H9 (cell line): ENCODE measurements at regions not wholly inside any gene's neighbourhood (a gene's known extent, or its start where the extent isn't known, plus 50 kb on each side); places are given as distances from the start of the nearest gene placed in this dataset.

Experiments
- DNase-seq: peaks from one replicate; pipeline ENCODE4 v3.0.0-alpha.2; 2017
- H2AFZ ChIP-seq: one replicate; pipeline ENCODE4 v1.6.1; 2013; ENCODE audit warnings: mild to moderate bottlenecking, low read length, control low read depth, moderate library complexity
- H2AK5ac ChIP-seq: 2 replicates; pipeline ENCODE4 v1.6.1; 2013; ENCODE audit warnings: low read length, control low read depth, mixed read lengths; ENCODE audit not compliant: insufficient read length
- H2BK120ac ChIP-seq: one replicate; pipeline ENCODE4 v1.6.1; 2013; ENCODE audit warnings: low read depth, mild to moderate bottlenecking, low read length, control low read depth, inconsistent platforms; ENCODE audit not compliant: poor library complexity, severe bottlenecking
- H2BK12ac ChIP-seq: 2 replicates; pipeline ENCODE4 v1.6.1; 2013; ENCODE audit warnings: low read length, control low read depth, mixed read lengths, low read depth; ENCODE audit not compliant: insufficient read length
- H2BK15ac ChIP-seq: 2 replicates; pipeline ENCODE4 v1.6.1; 2013; ENCODE audit warnings: low read depth, low read length, control low read depth
- H2BK20ac ChIP-seq: one replicate; pipeline ENCODE4 v1.6.1; 2013; ENCODE audit warnings: low read depth, mild to moderate bottlenecking, low read length, control low read depth, inconsistent platforms; ENCODE audit not compliant: poor library complexity, severe bottlenecking
- H2BK5ac ChIP-seq: 2 replicates; pipeline ENCODE4 v1.6.1; 2013; ENCODE audit warnings: low read length, control low read depth, mixed read lengths; ENCODE audit not compliant: insufficient read length
- H3K14ac ChIP-seq: 2 replicates; pipeline ENCODE4 v1.6.1; 2013; ENCODE audit warnings: low read length, control low read depth; ENCODE audit not compliant: insufficient read depth
- H3K18ac ChIP-seq: 2 replicates; pipeline ENCODE4 v1.6.1; 2013; ENCODE audit warnings: low read depth, mild to moderate bottlenecking, mixed read lengths, low read length, control low read depth; ENCODE audit not compliant: insufficient read length
- H3K23ac ChIP-seq: 2 replicates; pipeline ENCODE4 v1.6.1; 2013; ENCODE audit warnings: low read length, control low read depth, mixed read lengths, low read depth; ENCODE audit not compliant: insufficient read length
- H3K23me2 ChIP-seq: 2 replicates; pipeline ENCODE4 v1.6.1; 2013; ENCODE audit warnings: low read depth, mild to moderate bottlenecking, mixed read lengths, low read length, control low read depth; ENCODE audit not compliant: insufficient read length, poor library complexity, severe bottlenecking
- H3K27ac ChIP-seq: 2 replicates; pipeline ENCODE4 v1.5.1; 2013; ENCODE audit warnings: low read length, control low read depth, mixed read lengths, low read depth; ENCODE audit not compliant: insufficient read length
- H3K27me3 ChIP-seq: 2 replicates; pipeline ENCODE4 v1.6.1; 2013; ENCODE audit warnings: low read length, control low read depth, inconsistent platforms; ENCODE audit not compliant: insufficient read depth
- H3K4ac ChIP-seq: 2 replicates; pipeline ENCODE4 v1.6.1; 2013; ENCODE audit warnings: low read depth, mild to moderate bottlenecking, control low read depth, inconsistent platforms, low read length, moderate library complexity
- H3K4me1 ChIP-seq: 2 replicates; pipeline ENCODE4 v1.6.1; 2013; ENCODE audit warnings: low read length, control low read depth, inconsistent platforms; ENCODE audit not compliant: insufficient read depth
- H3K4me2 ChIP-seq: 2 replicates; pipeline ENCODE4 v1.6.1; 2013; ENCODE audit warnings: low read length, control low read depth, mixed read lengths; ENCODE audit not compliant: insufficient read length, insufficient read depth
- H3K56ac ChIP-seq: 2 replicates; pipeline ENCODE4 v1.6.1; 2013; ENCODE audit warnings: low read depth, mild to moderate bottlenecking, mixed read lengths, low read length, control low read depth; ENCODE audit not compliant: insufficient read length
- H3K79me1 ChIP-seq: 2 replicates; pipeline ENCODE4 v1.6.1; 2013; ENCODE audit warnings: low read depth, mild to moderate bottlenecking, moderate library complexity, low read length, control low read depth, inconsistent platforms; ENCODE audit not compliant: insufficient read depth, poor library complexity, severe bottlenecking
- H3K79me2 ChIP-seq: 2 replicates; pipeline ENCODE4 v1.6.1; 2013; ENCODE audit warnings: low read length, control low read depth, inconsistent platforms; ENCODE audit not compliant: insufficient read depth
- H3K9ac ChIP-seq: 2 replicates; pipeline ENCODE4 v1.6.1; 2013; ENCODE audit warnings: low read length, control low read depth, mixed read lengths; ENCODE audit not compliant: insufficient read length; ENCODE audit errors: extremely low read depth
- H3K9me3 ChIP-seq: one replicate; pipeline ENCODE4 v1.6.1; 2013; ENCODE audit warnings: low read depth, low read length, inconsistent platforms; ENCODE audit not compliant: control insufficient read depth
- H3T11ph ChIP-seq: one replicate; pipeline ENCODE4 v1.6.1; 2013; ENCODE audit warnings: mild to moderate bottlenecking, low read length, control low read depth, inconsistent platforms
- H4K20me1 ChIP-seq: one replicate; pipeline ENCODE4 v1.6.1; 2013; ENCODE audit not compliant: control insufficient read depth, insufficient read length, insufficient read depth
- H4K5ac ChIP-seq: 2 replicates; pipeline ENCODE4 v1.6.1; 2013; ENCODE audit warnings: low read depth, mild to moderate bottlenecking, mixed read lengths, low read length, control low read depth; ENCODE audit not compliant: insufficient read length
- H4K8ac ChIP-seq: replicated peaks from 2 replicates; pipeline ENCODE4 v1.6.1; 2013; ENCODE audit warnings: low read length, control low read depth, mixed read lengths, low read depth; ENCODE audit not compliant: insufficient read length
- H4K91ac ChIP-seq: 2 replicates; pipeline ENCODE4 v1.6.1; 2013; ENCODE audit warnings: low read depth, mild to moderate bottlenecking, moderate library complexity, mixed read lengths, low read length, control low read depth; ENCODE audit not compliant: insufficient read length
- H3K27ac Mint-ChIP-seq, 3 experiments: 2 replicates in 2 of 3; 3 replicates in 1 of 3; pipeline ENCODE4 v1.8.0; 2020 to 2021; ENCODE audit warnings: mixed read lengths in 3 of 3, mild to moderate bottlenecking in 1 of 3, moderate library complexity in 1 of 3
- H3K27me3 Mint-ChIP-seq: 2 replicates; pipeline ENCODE4 v1.8.0; 2021; ENCODE audit warnings: low read depth, mild to moderate bottlenecking, moderate library complexity, mixed read lengths
- H3K36me3 Mint-ChIP-seq, 3 experiments: 2 replicates in 2 of 3; 3 replicates in 1 of 3; pipeline ENCODE4 v1.8.0; 2020 to 2021; ENCODE audit warnings: low read depth in 3 of 3, mixed read lengths in 3 of 3; ENCODE audit not compliant: insufficient read depth in 1 of 3
- H3K4me1 Mint-ChIP-seq, 2 experiments: 2 replicates each; pipeline ENCODE4 v1.8.0; 2020; ENCODE audit warnings: mixed read lengths in 2 of 2
- H3K4me3 Mint-ChIP-seq, 2 experiments: 2 replicates in 1 of 2; 3 replicates in 1 of 2; pipeline ENCODE4 v1.8.0; 2020 to 2021; ENCODE audit warnings: mild to moderate bottlenecking in 2 of 2, mixed read lengths in 2 of 2, moderate library complexity in 1 of 2
- H3K9me3 Mint-ChIP-seq, 2 experiments: 2 replicates in 1 of 2; 3 replicates in 1 of 2; pipeline ENCODE4 v1.8.0; 2020; ENCODE audit warnings: mild to moderate bottlenecking in 2 of 2, mixed read lengths in 2 of 2, moderate library complexity in 1 of 2
- CTCF ChIP-seq: fragments of 200-600 bp; sonication (generic); conservative IDR thresholded peaks from 3 replicates; pipeline ENCODE4 v1.8.0; 2021; ENCODE audit warnings: antibody characterized with exemption, mild to moderate bottlenecking
- whole genome bisulfite sequencing: extraction: QIAGEN DNeasy Blood & Tissue Kit; methylation state at CpG from one replicate; pipeline ENCODE4 v1.1.7; 2013; ENCODE audit warnings: missing lambda C conversion rate, low lambda C conversion rate, mixed read lengths; ENCODE audit not compliant: insufficient read length; ENCODE audit errors: extremely low coverage; 5-methylcytosine and 5-hydroxymethylcytosine counted together

- Histone ChIP-seq H3K56ac (no peak overlapping the region), H4K20me1 (no peaks in the 10 kb centered on the region), H2AK5ac (no peak overlapping the region), H4K91ac (no peak overlapping the region), H3K27ac (no peak overlapping the region), H2BK12ac (no peak overlapping the region), H3K4ac (no peak overlapping the region), H2BK5ac (no peak overlapping the region), H3T11ph (no peak overlapping the region), H3K27me3 (no peaks in the 10 kb centered on the region), H2BK15ac (no peak overlapping the region), H2AFZ (no peak overlapping the region), H3K79me1 (no peaks in the 10 kb centered on the region), H3K23me2 (no peaks in the 10 kb centered on the region), H3K4me1 (no peaks in the 10 kb centered on the region), H4K5ac (no peak overlapping the region), H3K18ac (no peak overlapping the region), H2BK120ac (no peak overlapping the region), H2BK20ac (no peak overlapping the region), H3K9me3 (no peaks in the 10 kb centered on the region), H3K9ac (no peak overlapping the region), H3K23ac (no peak overlapping the region), H4K8ac (no peak overlapping the region), H3K4me2 (no peak overlapping the region), H3K14ac (no peak overlapping the region), H3K79me2 (no peaks in the 10 kb centered on the region; the same call in 1 of the 2 replicates)
- H3K36me3 Mint-ChIP-seq = no peaks in the 10 kb centered on the region
- no peak overlapping the region for H3K4me3 Mint-ChIP-seq
- H3K9me3 Mint-ChIP-seq = no peaks in the 10 kb centered on the region; a peak in 3 of 5 replicates
- H3K27ac Mint-ChIP-seq = no peak overlapping the region
- no peak for TF ChIP-seq CTCF
- DNase-seq = no peak
- no peaks in the 10 kb centered on the region for H3K27me3 Mint-ChIP-seq
- WGBS = no CpG with 5 or more reads among the region's 2 CpGs
- H3K4me1 Mint-ChIP-seq = peaks cover 19 to 21% of the 10 kb centered on the region in 2 experiments
These were observed 109.6 kb downstream of the DYRK2 start for GRCh38 chr12:67758119-67758518.
